ENCODE measurements at regions not wholly inside any gene's neighbourhood (a gene's known extent, or its start where the extent isn't known, plus 50 kb on each side); places are given as distances from the start of the nearest gene placed in this dataset.

- no peak for TF ChIP-seq POLR2AphosphoS5 (IDR thresholded peaks at IDR 0.05; ENCODE audit: borderline replicate concordance, low read depth, low read length)
- TF ChIP-seq EZH2 (IDR thresholded peaks at IDR 0.05): no peak
- TF ChIP-seq FOXP2 (optimal IDR thresholded peaks at IDR 0.05; ENCODE audit: control extremely low read depth, extremely low read length, insufficient read depth): no peak
Measured at GRCh38 chr9:110146373-110146772, 61.6 kb downstream of the C9orf152 start.
